Mesenchymal stem cell (in vitro differentiated cells and primary cell): ENCODE measurements at regions not wholly inside any gene's neighbourhood (a gene's known extent, or its start where the extent isn't known, plus 50 kb on each side); places are given as distances from the start of the nearest gene placed in this dataset.

Experiments used
- DNase-seq: peaks from one replicate; pipeline ENCODE4 v3.0.0-alpha.2; 2013
- H2AFZ ChIP-seq: one replicate; pipeline ENCODE4 v1.6.1; 2013; ENCODE audit warnings: low read depth, mild to moderate bottlenecking, control low read depth, inconsistent platforms, low read length, moderate library complexity
- H2AK5ac ChIP-seq: 2 replicates; pipeline ENCODE4 v1.6.1; 2013; ENCODE audit warnings: low read length, moderate library complexity, mild to moderate bottlenecking, inconsistent platforms; ENCODE audit not compliant: severe bottlenecking
- H2BK120ac ChIP-seq: one replicate; pipeline ENCODE4 v1.6.1; 2013; ENCODE audit warnings: low read depth, mild to moderate bottlenecking, inconsistent platforms, low read length, moderate library complexity
- H2BK12ac ChIP-seq, 2 experiments: one replicate each; pipeline ENCODE4 v1.6.1; 2013; ENCODE audit warnings: inconsistent platforms in 2 of 2, low read length in 2 of 2, mild to moderate bottlenecking in 2 of 2, moderate library complexity in 2 of 2, control low read depth in 1 of 2
- H2BK15ac ChIP-seq: one replicate; pipeline ENCODE4 v1.6.1; 2013; ENCODE audit warnings: mild to moderate bottlenecking, low read depth, inconsistent platforms; ENCODE audit not compliant: poor library complexity, severe bottlenecking
- H2BK5ac ChIP-seq: 2 replicates; pipeline ENCODE4 v1.6.1; 2013; ENCODE audit warnings: low read depth, mild to moderate bottlenecking, low read length, control low read depth, inconsistent platforms; ENCODE audit not compliant: poor library complexity, severe bottlenecking
- H3K14ac ChIP-seq, 2 experiments: one replicate each; pipeline ENCODE4 v1.6.1; 2013; ENCODE audit warnings: inconsistent platforms in 2 of 2, low read length in 2 of 2, control low read depth in 1 of 2, mild to moderate bottlenecking in 1 of 2, moderate library complexity in 1 of 2
- H3K18ac ChIP-seq, 2 experiments: one replicate each; pipeline ENCODE4 v1.6.1; 2013; ENCODE audit warnings: inconsistent platforms in 2 of 2, low read length in 2 of 2, control low read depth in 1 of 2, low read depth in 1 of 2, mild to moderate bottlenecking in 1 of 2
- H3K23ac ChIP-seq, 2 experiments: one replicate each; pipeline ENCODE4 v1.6.1; 2013; ENCODE audit warnings: inconsistent platforms in 2 of 2, low read length in 2 of 2, mild to moderate bottlenecking in 2 of 2, moderate library complexity in 2 of 2, control low read depth in 1 of 2
- H3K27ac ChIP-seq: 2 replicates; pipeline ENCODE4 v1.5.1; 2013; ENCODE audit warnings: mild to moderate bottlenecking, moderate library complexity, low read length, control low read depth, inconsistent platforms; ENCODE audit not compliant: poor library complexity, severe bottlenecking
- H3K27me3 ChIP-seq, 2 experiments: 2 replicates each; pipeline versions ENCODE4 v1.6.1 to v1.7.0; 2013; ENCODE audit warnings: low read length in 2 of 2, mild to moderate bottlenecking in 2 of 2, moderate library complexity in 2 of 2, control low read depth in 1 of 2, inconsistent platforms in 1 of 2; ENCODE audit not compliant: control insufficient read depth in 1 of 2, insufficient read depth in 1 of 2
- H3K36me3 ChIP-seq, 2 experiments: 2 replicates each; pipeline versions ENCODE4 v1.6.1 to v1.7.0; 2013; ENCODE audit warnings: low read length in 2 of 2, control low read depth in 1 of 2, inconsistent platforms in 1 of 2, low read depth in 1 of 2, mild to moderate bottlenecking in 1 of 2; ENCODE audit not compliant: insufficient read depth in 2 of 2, control insufficient read depth in 1 of 2
- H3K4ac ChIP-seq, 2 experiments: one replicate each; pipeline ENCODE4 v1.6.1; 2013; ENCODE audit warnings: inconsistent platforms in 2 of 2, low read length in 2 of 2, mild to moderate bottlenecking in 2 of 2, moderate library complexity in 2 of 2, control low read depth in 1 of 2, low read depth in 1 of 2
- H3K4me1 ChIP-seq: 2 replicates; pipeline ENCODE4 v1.6.1; 2013; ENCODE audit warnings: low read depth, low read length, control low read depth; ENCODE audit not compliant: control insufficient read depth, insufficient read depth
- H3K4me2 ChIP-seq: 2 replicates; pipeline ENCODE4 v1.6.1; 2013; ENCODE audit warnings: low read length, mild to moderate bottlenecking, inconsistent platforms; ENCODE audit not compliant: poor library complexity, severe bottlenecking
- H3K4me3 ChIP-seq, 2 experiments: 2 replicates each; pipeline versions ENCODE4 v1.5.1 to v1.7.0; 2013; ENCODE audit warnings: low read length in 2 of 2, mild to moderate bottlenecking in 2 of 2, control low read depth in 1 of 2, low read depth in 1 of 2; ENCODE audit not compliant: insufficient read depth in 1 of 2
- H3K79me1 ChIP-seq: replicated peaks from 2 replicates; pipeline ENCODE4 v1.6.1; 2013; ENCODE audit warnings: mild to moderate bottlenecking, control low read depth, low read length, inconsistent platforms; ENCODE audit not compliant: poor library complexity, severe bottlenecking
- H3K9ac ChIP-seq: 2 replicates; pipeline ENCODE4 v1.7.0; 2013; ENCODE audit warnings: mild to moderate bottlenecking, low read length, moderate library complexity
- H3K9me3 ChIP-seq: 2 replicates; pipeline ENCODE4 v1.7.0; 2013; ENCODE audit warnings: mild to moderate bottlenecking, low read length; ENCODE audit not compliant: control insufficient read depth
- H4K8ac ChIP-seq: one replicate; pipeline ENCODE4 v1.6.1; 2013; ENCODE audit warnings: inconsistent platforms, mild to moderate bottlenecking, low read length, moderate library complexity
- H4K91ac ChIP-seq: one replicate; pipeline ENCODE4 v1.6.1; 2013; ENCODE audit warnings: mild to moderate bottlenecking, low read length, inconsistent platforms
- WGBS: methylation state at CpG from one replicate; pipeline ENCODE4 v1.1.7; 2013; ENCODE audit warnings: mixed read lengths; 5-methylcytosine and 5-hydroxymethylcytosine counted together

DNA sequence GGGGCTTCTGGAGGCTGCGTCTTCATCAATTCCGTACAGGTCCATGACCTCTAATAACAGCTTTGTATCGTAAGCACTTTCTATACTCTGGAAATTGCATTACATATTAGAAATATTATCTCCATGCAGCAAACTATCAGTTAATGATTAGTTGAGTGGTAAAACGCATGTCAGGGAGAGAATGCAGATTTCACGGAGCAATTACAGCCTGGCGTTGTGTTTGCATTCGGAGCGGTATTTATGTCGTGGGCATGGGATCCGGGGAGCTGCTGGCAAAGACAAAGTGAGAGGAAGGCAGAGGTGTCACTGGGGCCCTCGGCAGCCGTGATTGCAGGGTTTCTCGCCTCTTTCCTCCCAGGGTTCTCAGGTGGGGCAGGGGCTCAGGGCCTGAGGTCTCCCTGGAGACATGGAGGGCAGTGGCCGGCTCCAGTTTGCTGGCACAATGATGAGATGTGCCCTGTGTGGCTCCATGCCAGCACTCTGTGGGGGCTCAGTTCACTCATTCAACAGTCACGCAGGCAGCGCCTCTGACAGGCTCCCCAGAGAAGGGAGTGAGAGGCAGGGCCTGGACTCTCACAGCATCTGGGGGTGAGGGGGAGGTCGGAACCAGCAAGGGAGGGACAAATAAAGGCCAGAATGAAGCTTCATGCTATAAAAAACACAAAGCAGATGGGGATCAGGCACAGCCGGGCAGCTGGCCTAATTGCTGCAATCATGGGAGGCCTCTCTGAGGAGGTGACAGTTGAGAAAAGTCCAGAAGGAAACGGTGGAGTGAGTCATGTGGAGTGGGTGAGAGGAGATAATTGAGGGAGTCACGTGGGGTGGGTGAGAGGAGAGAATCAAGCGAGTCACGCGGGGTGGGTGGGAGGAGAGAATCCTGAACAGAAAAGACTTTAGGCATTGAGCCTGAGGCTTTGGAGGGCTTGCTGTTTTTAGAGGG, 1002.7 kb downstream of the BRD1 start:
- Histone ChIP-seq H2AK5ac (no peak overlapping the region), H3K36me3 (no peaks in the 10 kb centered on the region), H3K14ac (no peak overlapping the region), H2BK15ac (no peak overlapping the region), H2AFZ (no peak overlapping the region), H3K4ac (no peak overlapping the region), H4K8ac (no peak overlapping the region), H3K9ac (no peak overlapping the region), H3K27me3 (no peaks in the 10 kb centered on the region), H3K9me3 (no peaks in the 10 kb centered on the region), H3K18ac (no peak overlapping the region), H2BK5ac (no peak overlapping the region), H3K4me2 (no peak overlapping the region), H2BK120ac (no peak overlapping the region), H3K79me1 (no peaks in the 10 kb centered on the region), H3K23ac (no peak overlapping the region), H2BK12ac (no peak overlapping the region), H4K91ac (no peak overlapping the region), H3K4me1 (no peaks in the 10 kb centered on the region), H3K4me3 (no peak overlapping the region), H3K27ac (no peak overlapping the region)
- no peak for DNase-seq
- 71% methylated on average over 21 of the region's 23 CpGs for WGBS

DNA sequence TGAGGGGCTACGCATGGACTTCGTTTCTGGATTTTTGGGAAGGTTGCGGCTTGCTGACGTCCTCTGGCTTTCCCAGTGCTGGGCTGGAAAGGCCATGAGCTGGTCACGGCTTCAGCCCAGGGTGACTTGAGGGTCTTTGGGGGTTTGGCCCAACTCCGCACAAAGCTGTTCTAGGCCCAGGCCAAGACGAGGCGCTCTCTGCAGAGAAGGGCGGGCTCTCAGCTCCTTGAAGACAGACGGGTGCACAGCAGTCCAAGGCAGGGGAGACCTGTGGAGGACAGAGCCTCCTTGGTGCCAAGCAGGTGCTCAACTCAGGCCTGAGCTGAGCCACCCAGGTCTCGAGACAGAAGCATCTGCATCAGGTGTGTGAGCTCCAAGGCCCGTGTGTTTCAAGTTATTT, 1003.7 kb downstream of the BRD1 start:
- H3K4me1 ChIP-seq, result no peaks in the 10 kb centered on the region
- H3K79me1 ChIP-seq, result no peaks in the 10 kb centered on the region
- no peak overlapping the region for H2BK12ac ChIP-seq
- H4K91ac ChIP-seq, result no peak overlapping the region
- H3K36me3 ChIP-seq, result no peaks in the 10 kb centered on the region
- no peak overlapping the region for H3K14ac ChIP-seq
- no peak overlapping the region for H3K4me3 ChIP-seq
- H2BK120ac ChIP-seq, result no peak overlapping the region
- H3K9ac ChIP-seq, result no peak overlapping the region
- H3K27ac ChIP-seq, result no peak overlapping the region
- H3K4ac ChIP-seq, result no peak overlapping the region
- H3K23ac ChIP-seq, result no peak overlapping the region
- H3K4me2 ChIP-seq, result no peak overlapping the region
- no peaks in the 10 kb centered on the region for H3K27me3 ChIP-seq
- no peak overlapping the region for H3K18ac ChIP-seq
- no peak for DNase-seq
- 81% methylated on average over 12 of the region's 12 CpGs for WGBS
- H4K8ac ChIP-seq, result no peak overlapping the region
- no peak overlapping the region for H2AK5ac ChIP-seq
- no peak overlapping the region for H2BK15ac ChIP-seq
- H3K9me3 ChIP-seq, result no peaks in the 10 kb centered on the region
- H2BK5ac ChIP-seq, result no peak overlapping the region
- H2AFZ ChIP-seq, result no peak overlapping the region

DNA sequence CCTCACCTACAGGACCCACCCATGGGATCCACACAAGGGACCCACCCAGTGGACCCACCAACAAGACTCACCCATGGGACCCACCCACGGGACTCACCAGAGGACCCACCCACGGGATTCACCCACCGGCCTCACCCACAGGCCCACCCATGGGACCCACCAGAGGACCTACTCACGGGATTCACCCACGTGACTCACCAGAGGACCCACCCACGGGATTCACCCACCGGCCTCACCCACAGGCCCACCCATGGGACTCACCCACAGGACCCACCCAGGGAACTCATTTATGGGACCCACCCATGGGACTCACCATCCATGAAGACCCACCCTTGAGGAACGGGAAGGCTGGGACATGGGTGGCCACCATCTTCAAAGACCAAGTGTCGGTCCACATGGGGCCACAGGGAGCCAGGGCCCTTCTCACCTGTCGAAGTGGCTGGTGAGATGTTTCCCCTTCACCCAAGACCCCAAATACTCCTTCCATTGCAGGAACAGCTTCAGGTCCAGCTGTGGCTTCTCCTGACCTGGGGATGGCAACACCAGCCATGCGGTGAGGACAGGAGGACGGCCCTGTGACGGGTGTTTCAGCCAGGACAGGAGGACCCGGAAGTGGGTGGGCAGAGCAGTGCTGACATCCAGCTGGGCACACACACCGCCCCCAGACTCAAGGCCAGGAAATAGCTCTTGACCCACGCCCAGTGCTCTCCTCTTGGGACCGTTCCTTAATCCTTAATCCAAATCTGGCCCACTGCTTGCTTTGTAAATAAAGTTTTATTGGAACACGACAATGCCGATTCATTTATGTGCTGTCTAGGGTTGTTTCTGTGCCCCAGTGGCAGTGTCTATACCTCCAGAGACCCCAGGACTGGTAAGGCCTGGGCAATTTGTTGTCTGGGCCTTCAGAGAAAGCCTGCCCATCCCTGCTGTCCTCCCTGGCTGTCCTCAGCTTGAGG, 1005.1 kb downstream of the BRD1 start:
- Histone ChIP-seq H3K23ac (no peak overlapping the region), H3K79me1 (no peaks in the 10 kb centered on the region), H4K8ac (no peak overlapping the region), H2AK5ac (no peak overlapping the region), H4K91ac (no peak overlapping the region), H2BK120ac (no peak overlapping the region), H2BK5ac (no peak overlapping the region), H2BK12ac (no peak overlapping the region), H3K14ac (no peak overlapping the region), H2BK15ac (no peak overlapping the region), H3K4me2 (no peak overlapping the region), H3K36me3 (no peaks in the 10 kb centered on the region), H3K27me3 (no peaks in the 10 kb centered on the region), H2AFZ (no peak overlapping the region), H3K4ac (no peak overlapping the region), H3K18ac (no peak overlapping the region), H3K9ac (no peak overlapping the region), H3K4me3 (no peak overlapping the region), H3K27ac (no peak overlapping the region), H3K4me1 (no peaks in the 10 kb centered on the region), H3K9me3 (no peaks in the 10 kb centered on the region)
- 76% methylated on average over 19 of the region's 19 CpGs for WGBS
- no peak for DNase-seq

DNA sequence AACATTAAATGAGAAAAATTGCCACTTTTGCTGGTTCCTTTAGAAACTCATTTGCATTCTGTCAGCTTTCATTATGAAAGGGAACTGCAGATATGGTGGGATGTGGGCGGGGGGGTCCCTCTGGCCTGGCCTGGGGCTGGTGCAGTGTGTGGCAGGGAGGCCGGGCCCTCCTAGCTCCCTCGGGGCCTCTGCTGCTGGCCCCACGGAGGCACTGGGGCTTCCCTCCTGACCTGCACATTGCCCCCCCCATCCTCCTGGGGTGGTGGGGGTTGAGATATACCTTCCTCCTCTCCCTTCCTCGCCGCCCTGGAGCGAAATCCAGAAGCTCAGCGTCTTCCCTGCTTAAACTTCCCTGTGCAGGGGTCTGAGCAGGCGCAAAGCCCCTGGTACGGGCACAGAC, 1005.9 kb downstream of the BRD1 start:
- no peak overlapping the region for H2BK5ac ChIP-seq
- H3K27ac ChIP-seq, result no peak overlapping the region
- no peak overlapping the region for H2BK15ac ChIP-seq
- no peaks in the 10 kb centered on the region for H3K36me3 ChIP-seq
- 94% methylated on average over 6 of the region's 10 CpGs for WGBS
- no peak overlapping the region for H2AFZ ChIP-seq
- no peak overlapping the region for H3K18ac ChIP-seq
- DNase-seq, result no peak
- H3K9ac ChIP-seq, result no peak overlapping the region
- peak overlapping the region in 1 of 2 experiments; percentile 30 for H3K4me3 ChIP-seq
- no peak overlapping the region for H3K4ac ChIP-seq
- no peaks in the 10 kb centered on the region for H3K27me3 ChIP-seq
- no peaks in the 10 kb centered on the region for H3K79me1 ChIP-seq
- H2BK120ac ChIP-seq, result no peak overlapping the region
- no peak overlapping the region for H4K91ac ChIP-seq
- no peak overlapping the region for H2BK12ac ChIP-seq
- H4K8ac ChIP-seq, result no peak overlapping the region
- H3K4me2 ChIP-seq, result no peak overlapping the region
- H2AK5ac ChIP-seq, result no peak overlapping the region
- H3K14ac ChIP-seq, result no peak overlapping the region
- H3K23ac ChIP-seq, result no peak overlapping the region
- no peaks in the 10 kb centered on the region for H3K4me1 ChIP-seq
- H3K9me3 ChIP-seq, result no peaks in the 10 kb centered on the region
